K562 (cell line): ENCODE measurements at regions not wholly inside any gene's neighbourhood (a gene's known extent, or its start where the extent isn't known, plus 50 kb on each side); places are given as distances from the start of the nearest gene placed in this dataset.

Experiments
- AFF1 ChIP-seq, 2 experiments: fragments of 450-650 bp; IDR thresholded peaks; 2 replicates each; pipeline ENCODE4 v1.6.1; 2018; ENCODE audit warnings: mild to moderate bottlenecking in 2 of 2, low read depth in 1 of 2; ENCODE audit not compliant: partially characterized antibody in 2 of 2
- BRD4 ChIP-seq: fragments of 200-600 bp; sonication (generic); IDR thresholded peaks from 2 replicates; pipeline ENCODE4 v1.6.1; 2017; ENCODE audit warnings: inconsistent platforms
- ELF1 ChIP-seq: fragments of 200-800 bp; sonication (Bioruptor generic); IDR thresholded peaks from 2 replicates; pipeline ENCODE4 v1.6.1; 2016; ENCODE audit warnings: missing genetic modification characterization, missing compliant biosample characterization
- L3MBTL2 ChIP-seq: fragments of 450-650 bp; IDR thresholded peaks from 2 replicates; pipeline ENCODE4 v1.6.1; 2016; ENCODE audit warnings: mild to moderate bottlenecking, moderate library complexity
- POLR3A ChIP-seq: IDR thresholded peaks from 2 replicates; pipeline ENCODE4 v1.6.1; 2011; ENCODE audit warnings: borderline replicate concordance, mild to moderate bottlenecking, moderate library complexity; ENCODE audit not compliant: insufficient read length, insufficient read depth; ENCODE audit errors: extremely low read depth
- RFX1 ChIP-seq: fragments of 450-650 bp; IDR thresholded peaks from 2 replicates; pipeline ENCODE4 v1.6.1; 2016; ENCODE audit warnings: mild to moderate bottlenecking, moderate library complexity
- SMARCB1 ChIP-seq: IDR thresholded peaks from 2 replicates; pipeline ENCODE4 v1.6.1; 2011; ENCODE audit warnings: improper control_type of control experiment, low read depth; ENCODE audit not compliant: insufficient read length
- ZBTB49 ChIP-seq: sonication (generic); formaldehyde crosslinking; IDR thresholded peaks from 2 replicates; pipeline ENCODE4 v1.8.0; 2022; ENCODE audit warnings: missing genetic modification reagents, mild to moderate bottlenecking, borderline replicate concordance
- ZNF133 ChIP-seq: fragments of 250-450 bp; sonication (Bioruptor Pico); IDR thresholded peaks from 2 replicates; pipeline ENCODE4 v1.4.0; 2020; ENCODE audit warnings: mild to moderate bottlenecking
- ZNF184 ChIP-seq: sonication (generic); formaldehyde crosslinking; IDR thresholded peaks from 2 replicates; pipeline ENCODE4 v1.5.0; 2020; ENCODE audit warnings: missing genetic modification reagents
- ZNF280B ChIP-seq: fragments of 250-450 bp; sonication (Bioruptor Pico); IDR thresholded peaks from 2 replicates; pipeline ENCODE4 v1.5.1; 2021; ENCODE audit warnings: mild to moderate bottlenecking
- TF ChIP-seq, protein P1 (sequence below): fragments of 250-450 bp; sonication (Bioruptor Pico); IDR thresholded peaks from 2 replicates; pipeline ENCODE4 v1.5.0; 2021; ENCODE audit warnings: mild to moderate bottlenecking, moderate library complexity

DNA sequence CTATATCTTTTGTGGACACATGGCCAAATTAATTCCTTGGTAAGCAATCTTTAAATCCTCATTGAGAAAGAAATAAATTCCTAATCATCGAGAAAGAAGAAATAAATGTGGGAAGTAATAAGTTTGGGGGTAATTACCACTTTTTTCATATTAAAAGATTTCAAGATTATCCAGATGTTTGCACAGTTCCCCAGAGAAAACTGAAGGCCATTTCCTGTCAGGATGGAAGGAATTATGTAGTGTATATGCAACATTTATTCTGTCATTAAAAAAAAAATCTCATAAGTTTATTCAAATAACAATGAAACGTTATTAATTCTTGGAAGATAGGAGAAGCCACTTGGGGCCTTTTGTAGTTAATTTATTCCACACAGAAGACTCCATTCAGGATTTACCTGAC lies 385.6 kb upstream of the NR3C2 start (continued):
- TF ChIP-seq AFF1 (IDR thresholded peaks at IDR 0.05; ENCODE audit: low read depth in 1 of 2, partially characterized antibody in 2 of 2) = no peak
- TF ChIP-seq BRD4 = no peak
- TF ChIP-seq SMARCB1 = no peak
- no peak for TF ChIP-seq RFX1
- no peak for TF ChIP-seq ZNF184 (CRISPR knock-in tag)
- no peak for TF ChIP-seq POLR3A
- no peak for TF ChIP-seq ELF1 (tag)
- no peak for TF ChIP-seq ZNF133 (CRISPR knock-in tag)
- no peak for TF ChIP-seq ZBTB49 (CRISPR knock-in tag)
- no peak for TF ChIP-seq ZNF280B (CRISPR knock-in tag)
- TF ChIP-seq L3MBTL2 = no peak
- TF ChIP-seq, protein P1, sequence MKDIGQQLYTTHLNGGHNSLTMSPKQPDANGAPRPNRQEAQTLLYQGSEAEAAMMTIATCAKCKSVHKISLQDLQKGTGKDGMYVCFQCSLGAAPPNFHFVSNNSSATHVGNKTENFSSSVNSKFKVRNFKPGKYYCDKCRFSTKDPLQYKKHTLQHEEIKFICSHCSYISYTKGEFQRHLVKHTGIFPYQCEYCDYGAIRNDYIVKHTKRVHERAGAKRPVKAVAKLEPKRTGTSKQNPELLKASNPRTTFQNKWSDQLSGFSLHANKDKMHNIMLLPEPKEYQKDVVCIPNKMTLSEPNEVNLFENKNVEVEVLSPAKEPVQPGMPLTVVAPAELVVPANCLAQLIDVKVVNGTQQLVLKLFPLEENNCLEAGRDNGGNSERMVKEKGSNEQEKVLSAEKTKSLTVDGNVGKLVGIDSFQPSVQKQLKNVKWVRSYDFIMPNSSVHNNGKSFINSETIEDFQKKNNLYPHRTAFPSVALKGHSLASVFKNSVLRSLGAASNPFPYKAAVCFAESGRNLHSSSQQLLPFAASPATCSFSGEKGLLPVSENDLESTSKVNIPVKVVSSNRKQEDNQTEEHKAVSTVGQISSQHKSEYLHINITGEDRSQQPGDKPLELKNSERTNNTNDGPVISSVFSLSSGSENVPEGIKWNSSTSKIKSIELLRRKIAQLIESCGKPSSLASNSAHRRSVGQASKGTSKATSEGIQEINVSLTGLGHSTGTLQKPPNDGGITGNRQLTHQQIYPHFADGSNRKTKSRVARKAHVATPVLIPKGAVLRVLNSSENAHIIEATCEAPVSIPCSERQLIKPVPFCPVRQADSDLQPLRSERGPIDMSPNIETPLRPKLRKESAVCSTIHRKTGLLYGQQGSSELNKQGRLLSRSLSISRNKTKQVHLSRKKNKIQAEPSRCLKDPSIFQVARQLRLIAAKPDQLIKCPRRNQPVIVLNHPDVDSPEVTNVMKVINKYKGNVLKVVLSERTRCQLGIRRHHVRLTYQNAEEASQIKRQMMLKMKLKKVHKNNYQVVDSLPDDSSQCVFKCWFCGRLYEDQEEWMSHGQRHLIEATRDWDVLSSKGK (CRISPR knock-in tag) = no peak
